ENCODE measurements at regions not wholly inside any gene's neighbourhood (a gene's known extent, or its start where the extent isn't known, plus 50 kb on each side); places are given as distances from the start of the nearest gene placed in this dataset.

- DNase-seq = no peak
Observed at GRCh38 chr2:128452536-128453530, 134.2 kb upstream of the HS6ST1 start.

- DNase-seq = no peak
Observed at GRCh38 chr2:128454980-128455720, 136.5 kb upstream of the HS6ST1 start.

- no peak for DNase-seq
Observed at GRCh38 chr2:128455721-128456050, 137.0 kb upstream of the HS6ST1 start.

GRCh38 chr2:128456281-128456680, 137.6 kb upstream of the HS6ST1 start:
- no peak for DNase-seq

- no peak for DNase-seq
Observed at GRCh38 chr2:128457006-128457604, 138.4 kb upstream of the HS6ST1 start.

GRCh38 chr2:128457716-128458115, 139.0 kb upstream of the HS6ST1 start:
- DNase-seq = no peak

GRCh38 chr2:128458505-128458904, 139.8 kb upstream of the HS6ST1 start:
- DNase-seq = no peak

- DNase-seq = no peak
Observed at GRCh38 chr2:128464456-128464855, 145.8 kb upstream of the HS6ST1 start.

GRCh38 chr2:128465246-128466170, 146.8 kb upstream of the HS6ST1 start:
- no peak for DNase-seq

GRCh38 chr2:128466376-128466775, 147.7 kb upstream of the HS6ST1 start:
- no peak for DNase-seq

- no peak for DNase-seq
Observed at GRCh38 chr2:128466776-128467175, 148.1 kb upstream of the HS6ST1 start.

- DNase-seq = no peak
Observed at GRCh38 chr2:128467321-128467969, 148.8 kb upstream of the HS6ST1 start.

- DNase-seq = no peak
Observed at GRCh38 chr2:128468186-128468920, 149.7 kb upstream of the HS6ST1 start.

GRCh38 chr2:128469203-128469602, 150.5 kb upstream of the HS6ST1 start:
- DNase-seq = no peak

GRCh38 chr2:128469875-128470274, 151.2 kb upstream of the HS6ST1 start:
- DNase-seq = no peak

GRCh38 chr2:128472789-128473174, 154.1 kb upstream of the HS6ST1 start:
- DNase-seq = no peak

- no peak for DNase-seq
Observed at GRCh38 chr2:128473175-128474035, 154.7 kb upstream of the HS6ST1 start.

- DNase-seq = no peak
Observed at GRCh38 chr2:128474036-128474955, 155.6 kb upstream of the HS6ST1 start.

- DNase-seq = no peak
Observed at GRCh38 chr2:128474962-128475361, 156.3 kb upstream of the HS6ST1 start.

Data from CD4-positive, alpha-beta T cell treated with Interleukin-12 subunit alpha and Interleukin-12 subunit beta, for 1 hour (primary cell).